ENCODE measurements at regions not wholly inside any gene's neighbourhood (a gene's known extent, or its start where the extent isn't known, plus 50 kb on each side); places are given as distances from the start of the nearest gene placed in this dataset.

- no peak for TF ChIP-seq CTCF (IDR thresholded peaks at IDR 0.05)
- no peak for TF ChIP-seq ZFX (IDR thresholded peaks at IDR 0.05; ENCODE audit: borderline replicate concordance)
Observed at GRCh38 chr4:27288496-27288895, 427.9 kb downstream of the STIM2 start.
